Gastroesophageal sphincter (tissue), 4 donors: ENCODE measurements at regions not wholly inside any gene's neighbourhood (a gene's known extent, or its start where the extent isn't known, plus 50 kb on each side); places are given as distances from the start of the nearest gene placed in this dataset.

Source experiments
- ATAC-seq: fragments of 150-250 bp; one replicate; pipeline ENCODE4 v1.9.1; 2016; ENCODE audit warnings: mild to moderate bottlenecking, moderate library complexity
- H3K27ac ChIP-seq, 4 donors: fragments of 200-600 bp; sonication (generic) in 3 of 4; 1 replicate in 3 of 4; 2 replicates in 1 of 4; pipeline ENCODE4 v1.5.1; 2016 to 2019
- H3K27me3 ChIP-seq: fragments of 200-600 bp; sonication (generic); one replicate; pipeline ENCODE4 v1.5.1; 2019
- H3K36me3 ChIP-seq, 2 donors: fragments of 200-600 bp; sonication (generic); one replicate each; pipeline ENCODE4 v1.5.1; 2019; ENCODE audit warnings: control low read depth in 1 of 2
- H3K4me1 ChIP-seq, 3 donors: fragments of 200-600 bp; sonication (generic); 1 replicate in 2 of 3; 2 replicates in 1 of 3; pipeline ENCODE4 v1.5.1; 2016 to 2019; ENCODE audit warnings: control low read depth in 2 of 3
- H3K4me3 ChIP-seq, 2 donors: fragments of 200-600 bp; sonication (generic); one replicate each; pipeline ENCODE4 v1.5.1; 2019; ENCODE audit warnings: mild to moderate bottlenecking in 1 of 2, moderate library complexity in 1 of 2
- H3K9me3 ChIP-seq, 3 donors: fragments of 200-600 bp; sonication (generic); one replicate each; pipeline ENCODE4 v1.5.1; 2017 to 2019; ENCODE audit warnings: control low read depth in 2 of 3
- EP300 ChIP-seq: sonication (generic); formaldehyde crosslinking; IDR thresholded peaks from one replicate; pipeline ENCODE4 v1.6.1; 2017; ENCODE audit warnings: antibody characterized with exemption, mild to moderate bottlenecking
- POLR2A ChIP-seq, 2 donors: fragments of 450-650 bp; IDR thresholded peaks; one replicate each; pipeline ENCODE4 v1.6.1; 2017; ENCODE audit warnings: antibody characterized with exemption in 2 of 2, mild to moderate bottlenecking in 2 of 2, moderate library complexity in 1 of 2
- POLR2AphosphoS5 ChIP-seq: sonication (generic); formaldehyde crosslinking; IDR thresholded peaks from one replicate; pipeline ENCODE4 v1.6.1; 2017; ENCODE audit warnings: antibody characterized with exemption
- WGBS, 2 donors: methylation state at CpG; one replicate each; pipeline ENCODE4 v1.1.5; 2018; ENCODE audit warnings: low coverage in 1 of 2; 5-methylcytosine and 5-hydroxymethylcytosine counted together
- TF ChIP-seq, protein P1 (sequence below), 4 experiments: fragments of 200-600 bp in 2 of 4; fragments of 450-650 bp in 2 of 4; sonication (generic) in 1 of 4; IDR thresholded peaks; one replicate each; pipeline ENCODE4 v1.5.1; 2017 to 2019; ENCODE audit warnings: antibody characterized with exemption in 4 of 4, mild to moderate bottlenecking in 2 of 4, moderate library complexity in 2 of 4

DNA sequence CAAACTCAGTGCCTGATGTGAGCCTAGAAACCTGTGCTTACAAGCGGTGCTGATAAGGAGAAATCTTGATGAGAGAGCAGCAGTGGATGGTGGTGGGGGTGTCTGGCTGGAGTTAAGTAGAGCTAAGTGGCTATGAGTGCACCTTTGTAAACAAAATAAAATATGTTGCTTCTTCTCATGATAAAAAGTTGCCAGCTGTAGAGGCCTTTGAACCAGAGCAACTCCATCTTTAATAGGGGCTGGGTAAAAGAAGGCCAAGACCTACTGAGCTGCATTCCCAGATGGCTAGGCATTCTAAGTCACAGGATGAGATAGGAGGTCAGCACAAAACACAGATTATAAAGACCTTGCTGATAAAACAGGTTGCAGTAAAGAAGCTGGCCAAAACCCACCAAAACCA is 107.6 kb upstream of the FAM3C start:
- 86 to 89% methylated on average over 1 of the region's 1 CpG for WGBS, 2 donors
- no peak for ATAC-seq
- no peaks in the 10 kb centered on the region for H3K36me3 ChIP-seq
- no peak overlapping the region for H3K27ac ChIP-seq
- no peaks in the 10 kb centered on the region for H3K4me1 ChIP-seq
- TF ChIP-seq EP300 (no peak), POLR2AphosphoS5 (no peak), POLR2A (IDR thresholded peaks at IDR 0.05) (no peak)
- TF ChIP-seq, protein P1, sequence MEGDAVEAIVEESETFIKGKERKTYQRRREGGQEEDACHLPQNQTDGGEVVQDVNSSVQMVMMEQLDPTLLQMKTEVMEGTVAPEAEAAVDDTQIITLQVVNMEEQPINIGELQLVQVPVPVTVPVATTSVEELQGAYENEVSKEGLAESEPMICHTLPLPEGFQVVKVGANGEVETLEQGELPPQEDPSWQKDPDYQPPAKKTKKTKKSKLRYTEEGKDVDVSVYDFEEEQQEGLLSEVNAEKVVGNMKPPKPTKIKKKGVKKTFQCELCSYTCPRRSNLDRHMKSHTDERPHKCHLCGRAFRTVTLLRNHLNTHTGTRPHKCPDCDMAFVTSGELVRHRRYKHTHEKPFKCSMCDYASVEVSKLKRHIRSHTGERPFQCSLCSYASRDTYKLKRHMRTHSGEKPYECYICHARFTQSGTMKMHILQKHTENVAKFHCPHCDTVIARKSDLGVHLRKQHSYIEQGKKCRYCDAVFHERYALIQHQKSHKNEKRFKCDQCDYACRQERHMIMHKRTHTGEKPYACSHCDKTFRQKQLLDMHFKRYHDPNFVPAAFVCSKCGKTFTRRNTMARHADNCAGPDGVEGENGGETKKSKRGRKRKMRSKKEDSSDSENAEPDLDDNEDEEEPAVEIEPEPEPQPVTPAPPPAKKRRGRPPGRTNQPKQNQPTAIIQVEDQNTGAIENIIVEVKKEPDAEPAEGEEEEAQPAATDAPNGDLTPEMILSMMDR (IDR thresholded peaks at IDR 0.05), result no peak
- peaks cover 0 to 31% (median 0%) of the 10 kb centered on the region in 3 donors for H3K9me3 ChIP-seq
- no peaks in the 10 kb centered on the region for H3K27me3 ChIP-seq
- no peak overlapping the region for H3K4me3 ChIP-seq

DNA sequence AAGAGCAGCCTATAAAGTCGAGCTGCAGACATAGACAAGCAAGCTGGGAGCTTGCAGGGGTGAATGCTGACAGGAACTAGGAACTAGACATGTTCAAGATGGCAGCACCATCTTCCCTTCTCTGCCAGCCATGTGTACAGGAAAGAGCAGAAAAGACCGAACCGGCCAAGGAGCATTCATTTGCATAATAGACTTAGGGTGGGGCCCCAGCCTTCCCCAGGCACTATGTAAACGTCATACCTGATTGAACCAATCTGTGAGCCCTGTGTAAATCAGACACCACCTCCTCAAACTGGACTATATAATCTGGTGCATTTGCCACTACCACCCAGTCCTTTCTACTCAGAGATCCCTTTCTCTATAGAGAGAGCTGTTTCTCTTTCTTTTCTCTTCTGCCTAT is 106.9 kb upstream of the FAM3C start:
- H3K27me3 ChIP-seq, result no peaks in the 10 kb centered on the region
- peaks cover 0 to 31% (median 0%) of the 10 kb centered on the region in 3 donors for H3K9me3 ChIP-seq
- H3K4me1 ChIP-seq, result no peaks in the 10 kb centered on the region
- no peak overlapping the region for H3K27ac ChIP-seq
- no peaks in the 10 kb centered on the region for H3K36me3 ChIP-seq
- no peak overlapping the region for H3K4me3 ChIP-seq
- TF ChIP-seq POLR2A (IDR thresholded peaks at IDR 0.05), result no peak
- TF ChIP-seq POLR2AphosphoS5, result no peak
- TF ChIP-seq EP300, result no peak
- TF ChIP-seq, protein P1 (IDR thresholded peaks at IDR 0.05), result no peak
- ATAC-seq, result no peak
- WGBS, 2 donors, result 80 to 93% methylated on average over 3 to 4 of the region's 4 CpGs

- WGBS, 2 donors, result 83 to 89% methylated on average over 1 of the region's 1 CpG
Measured at GRCh38 chr7:121501566-121501965, 105.5 kb upstream of the FAM3C start.

GRCh38 chr7:121500360-121501058 is 104.4 kb upstream of the FAM3C start:
- no peak for ATAC-seq

More at GRCh38 chr7:121501566-121501965, 105.5 kb upstream of the FAM3C start:
- Histone ChIP-seq H3K4me1 (no peaks in the 10 kb centered on the region), H3K27ac (no peak overlapping the region), H3K9me3 (peaks cover 0 to 25% (median 0%) of the 10 kb centered on the region in 3 donors), H3K27me3 (no peaks in the 10 kb centered on the region), H3K36me3 (no peaks in the 10 kb centered on the region), H3K4me3 (no peak overlapping the region)
- TF ChIP-seq POLR2AphosphoS5 (no peak), POLR2A (IDR thresholded peaks at IDR 0.05) (no peak), EP300 (no peak)
- TF ChIP-seq, protein P1 (IDR thresholded peaks at IDR 0.05), result no peak
- no peak for ATAC-seq

More at GRCh38 chr7:121500360-121501058, 104.4 kb upstream of the FAM3C start:
- H3K36me3 ChIP-seq, result no peaks in the 10 kb centered on the region
- no peak overlapping the region for H3K27ac ChIP-seq
- H3K27me3 ChIP-seq, result no peaks in the 10 kb centered on the region
- TF ChIP-seq EP300, result no peak
- TF ChIP-seq POLR2A (IDR thresholded peaks at IDR 0.05), result no peak
- TF ChIP-seq, protein P1 (IDR thresholded peaks at IDR 0.05), result no peak
- TF ChIP-seq POLR2AphosphoS5, result no peak
- H3K4me1 ChIP-seq, result no peaks in the 10 kb centered on the region
- WGBS, 2 donors, result 51 to 73% methylated on average over 2 of the region's 2 CpGs
- peaks cover 0 to 14% (median 0%) of the 10 kb centered on the region in 3 donors for H3K9me3 ChIP-seq
- no peak overlapping the region for H3K4me3 ChIP-seq
